ENCODE measurements at regions not wholly inside any gene's neighbourhood (a gene's known extent, or its start where the extent isn't known, plus 50 kb on each side); places are given as distances from the start of the nearest gene placed in this dataset.
"Not testable (repeated sequence)": the region's sequence is repeated elsewhere in the genome, so short reads cannot be mapped to it uniquely, and the experiment has no call there.

DNA sequence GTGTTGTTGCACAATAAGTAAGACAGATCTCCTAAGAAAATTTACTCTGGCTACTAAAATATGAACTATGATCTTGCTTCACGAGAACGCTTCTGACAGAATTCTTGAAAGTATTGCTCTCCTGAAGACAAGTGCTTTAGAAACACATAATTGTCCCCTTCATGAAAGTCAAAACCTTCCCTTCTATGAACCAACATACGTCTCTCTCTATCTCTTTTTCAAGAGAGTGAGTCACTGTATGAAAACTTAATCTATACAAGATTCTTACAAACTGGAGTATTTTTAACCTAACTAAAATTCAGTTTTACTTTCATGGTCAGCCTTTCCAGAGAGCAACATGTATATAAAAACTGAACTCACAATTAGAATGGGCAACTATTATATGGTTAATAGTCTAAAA, 688.0 kb upstream of the CTNND2 start:
- no peak for DNase-seq

DNA sequence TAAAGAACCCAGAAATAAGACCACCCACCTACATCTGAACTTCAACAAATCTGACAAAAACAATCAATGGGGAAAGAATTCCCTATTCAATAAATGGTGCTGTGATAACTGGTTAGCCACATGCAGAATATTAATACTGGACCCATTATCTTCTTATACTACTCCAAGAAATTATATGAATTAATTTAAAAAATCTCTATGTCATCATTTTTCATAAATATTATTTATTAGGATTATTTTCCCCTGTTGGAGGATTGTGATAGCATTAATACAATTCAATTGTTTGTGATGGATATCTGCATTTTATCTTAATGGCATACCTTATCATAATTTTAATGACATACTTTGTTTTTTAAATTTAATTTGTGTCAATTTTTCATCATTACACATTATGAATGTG, 682.2 kb upstream of the CTNND2 start:
- DNase-seq, result no peak

DNA sequence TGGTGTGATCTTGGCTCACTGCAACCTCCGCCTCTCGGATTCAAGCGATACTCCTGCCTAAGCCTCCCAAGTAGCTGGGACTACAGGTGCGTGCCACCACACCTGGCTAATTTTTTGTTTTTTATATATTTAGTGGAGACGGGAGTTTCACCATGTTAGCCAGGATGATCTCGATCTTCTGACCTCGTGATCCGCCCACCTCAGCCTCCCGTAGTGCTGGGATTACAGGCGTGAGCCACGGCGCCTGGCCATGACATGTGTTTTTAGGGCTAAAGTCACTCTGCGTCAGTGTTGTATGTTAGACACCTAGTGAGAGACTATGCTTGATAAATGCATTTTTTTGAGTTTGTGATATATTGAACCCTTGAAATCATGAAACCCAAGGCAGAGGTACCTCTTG, 674.6 kb upstream of the CTNND2 start:
- not testable (repeated sequence) for DNase-seq

DNA sequence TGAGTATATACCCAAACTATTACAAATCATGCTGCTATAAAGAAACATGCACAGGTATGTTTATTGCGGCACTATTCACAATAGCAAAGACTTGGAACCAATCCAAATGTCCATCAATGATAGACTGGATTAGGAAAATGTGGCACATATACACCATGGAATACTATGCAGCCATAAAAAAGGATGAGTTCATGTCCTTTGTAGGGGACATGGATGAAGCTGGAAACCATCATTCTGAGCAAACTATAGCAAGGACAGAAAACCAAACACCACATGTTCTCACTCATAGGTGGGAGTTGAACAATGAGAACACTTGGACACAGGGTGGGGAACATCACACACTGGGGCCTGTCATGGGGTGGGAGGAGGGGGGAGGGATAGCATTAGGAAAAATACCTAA, 672.7 kb upstream of the CTNND2 start:
- DNase-seq, result not testable (repeated sequence)

DNA sequence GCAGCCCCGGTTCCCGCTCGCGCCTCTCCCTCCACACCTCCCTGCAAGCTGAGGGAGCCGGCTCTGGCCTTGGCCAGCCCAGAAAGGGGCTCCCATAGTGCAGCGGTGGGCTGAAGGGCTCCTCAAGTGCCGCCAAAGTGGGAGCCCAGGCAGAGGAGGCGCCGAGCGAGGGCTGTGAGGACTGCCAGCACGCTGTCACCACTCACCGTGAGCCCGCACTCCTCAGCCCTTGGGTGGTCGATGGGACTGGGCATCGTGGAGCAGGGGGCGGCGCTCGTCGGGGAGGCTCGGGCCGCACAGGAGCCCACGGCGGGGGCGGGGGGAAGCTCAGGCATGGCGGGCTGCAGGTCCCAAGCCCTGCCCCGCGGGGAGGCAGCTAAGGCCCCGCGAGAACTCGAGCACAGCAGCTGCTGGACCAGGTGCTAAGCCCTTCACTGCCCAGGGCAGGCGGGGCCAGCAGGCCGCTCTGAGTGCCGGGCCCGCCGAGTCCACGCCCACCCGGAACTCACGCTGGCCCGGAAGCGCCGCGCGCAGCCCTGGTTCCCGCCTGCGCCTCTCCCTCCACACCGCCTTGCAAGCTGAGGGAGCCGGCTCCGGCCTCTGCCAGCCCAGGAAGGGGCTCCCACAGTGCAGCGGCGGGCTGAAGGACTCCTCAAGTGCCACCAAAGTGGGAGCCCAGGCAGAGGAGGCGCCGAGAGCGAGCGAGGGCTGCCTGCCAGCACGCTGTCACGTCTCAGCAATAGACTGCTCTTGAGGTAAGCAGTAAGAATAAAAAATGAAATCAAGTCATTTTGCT, 670.2 kb upstream of the CTNND2 start:
- not testable (repeated sequence) for DNase-seq

DNA sequence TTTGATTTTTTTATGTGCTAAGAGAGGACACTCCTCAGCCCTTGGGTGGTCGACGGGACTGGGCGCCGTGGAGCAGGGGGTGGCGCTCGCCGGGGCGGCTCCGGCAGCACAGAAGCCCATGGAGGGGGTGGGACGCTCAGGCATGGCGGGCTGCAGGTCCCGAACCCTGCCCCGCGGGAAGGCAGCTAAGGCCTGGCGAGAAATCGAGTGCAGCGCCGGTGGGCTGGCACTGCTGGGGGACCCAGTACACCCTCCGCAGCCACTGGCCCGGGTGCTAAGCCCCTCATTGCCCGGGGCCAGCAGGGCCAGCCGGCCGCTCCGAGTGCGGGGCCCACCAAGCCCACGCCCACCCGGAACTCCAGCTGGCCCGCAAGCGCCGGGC, 669.7 kb upstream of the CTNND2 start:
- not testable (repeated sequence) for DNase-seq

DNA sequence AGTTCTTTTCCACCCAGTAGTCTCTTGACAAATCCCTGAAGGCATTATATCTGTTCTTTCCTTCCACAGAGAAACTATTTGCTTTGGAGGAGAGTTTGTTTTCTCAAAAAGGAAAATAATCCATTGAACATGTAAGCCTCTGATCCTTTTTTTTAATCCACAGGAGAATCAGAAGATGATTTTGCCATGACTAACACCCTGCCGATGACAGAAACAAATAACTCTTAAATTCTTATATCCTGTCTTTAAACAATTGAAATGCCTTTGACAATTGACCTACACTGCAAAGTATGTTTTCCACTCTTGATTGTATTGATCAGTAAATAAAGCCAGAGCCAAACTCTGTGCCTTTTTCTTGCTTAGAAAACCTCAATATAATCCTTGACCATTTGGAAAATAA, 666.4 kb upstream of the CTNND2 start:
- DNase-seq, result no peak

DNA sequence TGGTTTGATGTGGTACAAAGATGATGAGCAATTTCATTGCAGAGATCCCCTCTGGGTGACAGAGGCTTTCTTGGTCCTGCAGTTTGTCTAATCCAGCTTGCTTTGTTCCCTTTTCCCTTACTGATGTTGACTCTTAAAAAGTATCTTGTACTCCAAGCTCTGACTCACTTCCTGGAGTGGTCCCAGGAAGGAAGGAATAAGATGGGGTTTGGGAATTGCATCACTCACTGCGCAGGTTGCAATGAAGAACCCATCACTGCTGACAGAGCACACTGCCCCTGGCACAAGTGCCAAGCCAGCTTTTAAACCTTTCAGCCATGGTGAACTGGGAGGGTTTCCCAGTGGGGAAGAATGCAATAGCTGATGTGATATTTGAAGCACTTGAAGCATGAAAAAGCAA, 662.2 kb upstream of the CTNND2 start:
- no peak for DNase-seq

DNA sequence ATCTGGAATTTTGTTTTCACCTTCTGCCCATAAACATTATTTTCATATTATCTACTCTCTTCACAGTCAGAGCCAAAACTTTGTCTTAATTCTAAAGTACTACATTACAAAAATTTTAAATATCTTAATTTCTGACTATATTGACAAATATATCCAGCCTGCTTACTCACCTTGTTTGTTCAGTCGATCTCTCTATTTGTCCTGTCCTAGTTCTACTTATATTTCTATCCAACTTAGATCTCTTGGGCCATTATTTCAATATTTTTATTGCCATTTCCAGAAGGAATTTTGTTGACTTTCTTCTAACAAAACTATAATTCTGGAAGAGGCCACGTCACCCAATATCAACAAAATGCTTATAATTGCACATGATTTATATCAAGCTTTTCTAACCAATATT, 652.8 kb upstream of the CTNND2 start:
- DNase-seq, result no peak

DNA sequence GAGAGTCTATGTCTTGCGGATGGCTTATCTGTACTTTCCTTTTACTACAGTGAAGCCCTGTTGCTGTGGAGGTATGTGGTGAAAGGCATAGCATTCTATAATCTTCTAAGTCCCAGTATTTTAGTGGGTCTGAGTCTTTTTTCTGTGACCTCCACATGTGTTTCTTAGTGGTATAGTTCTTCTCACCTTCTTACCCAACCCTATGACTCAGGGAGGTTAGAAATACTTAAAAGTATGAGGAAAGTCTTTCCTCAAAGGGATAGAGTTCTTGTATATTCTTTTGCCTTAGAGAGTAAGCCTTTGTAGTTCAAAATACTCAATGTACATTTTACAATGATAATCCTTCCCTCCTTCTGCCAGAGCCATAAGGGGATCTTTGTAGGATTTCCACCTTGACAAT, 621.9 kb upstream of the CTNND2 start:
- DNase-seq, result no peak

DNA sequence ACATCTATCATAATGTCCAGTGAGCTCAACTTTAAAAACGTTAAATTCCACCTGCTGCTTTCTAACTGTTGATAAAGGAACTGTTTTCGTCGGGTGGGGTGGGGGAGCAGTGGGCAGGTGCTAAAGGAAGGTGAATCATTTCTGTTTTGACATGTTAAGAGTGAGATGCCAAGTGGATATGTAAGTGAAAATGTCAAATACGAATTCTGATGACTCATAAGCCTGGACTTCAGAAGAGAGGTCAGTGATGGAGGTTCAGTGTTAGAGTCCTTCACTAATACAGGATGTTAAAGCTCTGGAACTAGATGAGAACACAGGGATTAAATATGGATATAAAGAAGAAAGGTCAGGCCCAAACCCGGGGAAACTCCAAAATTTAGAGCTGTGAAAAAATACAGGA, 617.9 kb upstream of the CTNND2 start:
- no peak for DNase-seq

DNA sequence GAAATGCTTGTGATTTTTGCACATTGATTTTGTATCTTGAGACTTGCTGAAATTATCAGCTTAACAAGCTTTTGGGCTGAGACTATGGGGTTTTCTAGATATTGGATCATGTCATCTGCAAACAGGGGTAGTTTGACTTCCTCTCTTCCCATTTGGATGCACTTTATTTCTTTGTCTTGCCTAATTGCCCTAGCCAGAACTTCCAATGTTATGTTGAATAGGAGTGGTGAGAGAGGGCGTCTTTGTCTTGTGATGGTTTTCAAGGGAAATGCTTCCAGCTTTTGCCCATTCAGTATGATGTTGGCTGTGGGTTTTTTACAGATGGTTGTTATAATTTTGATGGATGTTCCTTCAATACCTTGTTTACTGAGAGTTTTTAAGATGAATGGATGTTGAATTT, 600.7 kb upstream of the CTNND2 start:
- DNase-seq, result not testable (repeated sequence)

DNA sequence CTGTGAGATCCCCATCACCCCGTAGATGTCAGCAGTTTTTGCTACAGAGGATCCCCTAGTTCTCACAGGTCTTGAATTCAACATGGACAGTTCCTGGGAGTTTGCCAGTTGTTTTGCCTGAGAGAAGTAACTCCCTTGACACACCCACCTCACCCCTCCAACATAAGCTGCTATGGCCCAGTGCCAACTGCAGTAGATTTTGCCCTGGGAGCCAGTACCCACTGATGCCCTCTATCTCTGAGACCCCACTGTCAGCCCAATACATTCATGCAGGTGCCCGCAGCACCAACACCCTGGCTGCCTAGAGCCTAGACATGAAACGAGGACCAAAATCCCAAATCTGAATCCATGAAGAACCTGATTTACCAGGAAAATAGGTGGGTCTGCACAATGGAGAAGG, 583.9 kb upstream of the CTNND2 start:
- DNase-seq, result no peak

DNA sequence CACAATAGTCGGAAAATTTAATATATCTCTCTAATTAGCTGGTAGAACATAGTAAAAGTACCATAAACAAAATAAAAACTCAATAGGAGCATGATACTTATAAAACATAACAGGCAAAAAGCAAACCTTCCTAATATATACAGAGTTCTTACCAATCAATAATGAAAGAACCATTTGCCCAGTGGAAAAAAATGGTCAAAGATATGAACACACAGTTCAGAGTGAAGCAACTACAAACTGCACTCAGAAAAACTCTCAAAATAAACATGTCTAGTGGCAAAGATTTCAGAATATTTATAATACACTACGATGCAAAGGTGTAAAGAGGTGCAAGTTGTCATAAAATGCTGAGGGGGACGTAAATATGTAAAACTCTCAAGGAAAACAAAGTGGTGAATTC, 576.2 kb upstream of the CTNND2 start:
- no peak for DNase-seq

DNA sequence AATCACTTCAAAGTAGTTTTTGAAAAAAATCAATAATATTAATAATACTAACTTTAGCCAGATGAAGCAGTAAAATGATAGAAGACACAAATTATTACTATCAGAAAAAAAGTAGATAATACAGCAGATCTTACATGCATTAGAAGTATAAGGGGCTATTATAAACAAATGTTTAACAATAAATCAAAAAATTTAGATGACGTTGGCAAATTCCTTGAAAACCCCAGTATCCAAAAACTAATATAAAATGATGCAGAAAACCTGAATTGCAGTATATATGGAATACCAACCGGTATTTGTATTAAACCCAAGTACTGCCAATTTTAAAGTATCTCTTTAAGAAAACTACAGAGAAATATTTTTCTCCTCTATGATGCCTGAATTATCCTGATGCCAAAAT, 573.3 kb upstream of the CTNND2 start:
- no peak for DNase-seq

DNA sequence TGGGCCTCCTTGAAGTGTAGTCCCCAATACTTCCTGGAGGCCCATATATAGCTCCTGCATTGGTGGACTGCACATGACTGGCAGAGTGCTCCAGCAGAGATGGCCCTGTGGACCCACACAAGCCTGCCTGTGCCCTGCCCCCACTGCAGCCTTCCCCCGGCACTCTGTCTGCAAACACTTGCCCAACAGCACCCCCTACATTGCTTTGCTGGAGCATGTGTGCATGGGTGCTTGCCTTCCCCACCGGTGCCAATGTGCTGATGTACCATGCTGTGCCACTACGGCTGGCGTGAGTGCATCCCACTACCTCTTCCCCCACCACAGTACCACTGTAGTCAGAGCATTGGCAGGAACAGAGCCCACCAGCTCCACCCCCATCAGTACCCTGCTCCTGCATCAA, 563.6 kb upstream of the CTNND2 start:
- no peak for DNase-seq

DNA sequence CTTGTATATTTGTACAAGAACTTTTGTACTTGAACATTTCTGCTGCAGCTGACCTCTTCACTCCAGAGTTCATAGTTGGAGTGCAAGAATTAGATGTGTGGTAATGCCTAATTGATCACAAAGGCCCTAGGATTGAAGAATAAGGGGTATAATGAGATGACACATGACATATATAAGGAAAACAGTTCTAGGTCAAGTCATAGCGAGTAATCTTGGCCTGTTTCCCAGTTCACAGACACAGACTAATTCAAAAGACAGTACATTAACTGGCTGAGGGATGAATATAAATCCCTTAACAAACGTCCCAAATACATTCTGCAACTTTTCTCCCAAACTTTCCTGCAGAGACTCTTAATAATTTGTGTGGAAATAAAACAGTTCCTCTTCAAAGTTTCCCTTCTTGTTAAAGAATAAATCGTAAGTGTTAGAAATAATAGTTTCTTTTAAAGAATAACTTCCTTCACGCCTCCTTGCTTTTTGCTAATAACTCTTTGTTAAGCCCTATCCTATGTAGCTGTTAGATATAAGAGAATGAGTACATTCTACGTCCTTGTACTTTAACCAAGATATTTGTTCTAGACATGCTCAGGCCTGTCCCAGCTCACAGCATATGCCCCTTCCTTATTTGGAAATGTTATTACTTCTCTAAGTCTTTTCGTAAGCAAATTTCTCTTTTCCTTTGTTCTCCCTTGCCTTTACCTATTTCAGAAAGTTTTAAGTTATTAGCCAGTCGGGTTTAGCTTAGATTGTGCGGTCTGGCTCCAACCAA, 556.4 kb upstream of the CTNND2 start:
- DNase-seq, result no peak

DNA sequence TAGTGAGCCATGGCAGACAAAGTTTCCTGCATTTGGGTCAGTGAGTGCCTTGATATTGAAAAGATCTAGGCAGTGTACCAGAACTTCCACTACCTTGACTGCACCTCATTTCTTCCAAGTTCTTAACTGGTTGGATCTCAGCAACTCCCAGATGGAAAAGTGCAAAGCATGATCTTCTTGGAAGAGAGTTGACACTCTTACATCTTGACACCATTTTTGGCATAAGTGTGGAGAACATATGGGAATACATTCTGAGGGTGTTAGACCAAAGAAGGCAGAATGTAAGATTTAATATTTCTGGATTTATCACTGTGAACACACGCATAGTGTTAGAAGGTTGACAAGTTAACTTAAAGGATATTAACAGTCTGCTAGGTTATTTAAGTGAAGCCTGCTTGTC, 555.1 kb upstream of the CTNND2 start:
- no peak for DNase-seq

DNA sequence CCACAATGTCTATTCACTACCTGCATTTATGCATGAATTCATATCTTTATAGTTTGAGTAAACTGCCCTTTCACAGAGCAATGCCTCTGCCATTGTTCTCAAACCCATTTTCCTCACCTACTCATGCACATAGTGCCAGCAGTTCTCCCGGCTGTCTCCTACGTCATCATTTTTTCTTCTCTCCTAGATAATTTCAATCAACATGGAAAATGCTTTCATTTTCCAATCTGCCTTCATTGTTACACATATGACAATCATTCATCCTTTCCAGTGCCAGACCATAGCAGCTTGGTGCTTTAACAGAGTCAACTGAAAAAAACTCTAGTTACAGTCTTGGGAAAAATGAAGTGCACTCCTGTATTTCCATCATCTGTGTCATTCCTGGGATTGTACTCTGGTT, 514.8 kb upstream of the CTNND2 start:
- no peak for DNase-seq

DNA sequence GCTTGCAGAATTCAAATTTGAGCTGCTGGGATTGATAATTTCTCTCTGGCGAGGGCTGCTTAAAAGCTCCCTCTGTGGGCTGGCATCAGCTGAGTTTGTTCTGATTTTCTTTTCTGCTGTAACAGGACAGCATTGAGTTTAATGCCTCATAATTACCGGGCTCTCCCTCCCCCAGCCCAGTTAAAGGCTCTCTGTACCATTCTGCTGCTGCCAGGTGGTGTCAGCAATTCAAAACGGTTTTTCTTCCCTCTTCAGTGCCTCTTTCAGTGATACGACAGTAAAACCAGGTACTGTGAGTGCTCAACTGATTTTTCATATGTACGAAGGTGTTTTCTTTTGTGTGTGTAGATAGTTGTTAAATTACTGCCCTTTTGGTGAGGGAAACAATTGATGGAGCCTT, 509.3 kb upstream of the CTNND2 start:
- no peak for DNase-seq

DNA sequence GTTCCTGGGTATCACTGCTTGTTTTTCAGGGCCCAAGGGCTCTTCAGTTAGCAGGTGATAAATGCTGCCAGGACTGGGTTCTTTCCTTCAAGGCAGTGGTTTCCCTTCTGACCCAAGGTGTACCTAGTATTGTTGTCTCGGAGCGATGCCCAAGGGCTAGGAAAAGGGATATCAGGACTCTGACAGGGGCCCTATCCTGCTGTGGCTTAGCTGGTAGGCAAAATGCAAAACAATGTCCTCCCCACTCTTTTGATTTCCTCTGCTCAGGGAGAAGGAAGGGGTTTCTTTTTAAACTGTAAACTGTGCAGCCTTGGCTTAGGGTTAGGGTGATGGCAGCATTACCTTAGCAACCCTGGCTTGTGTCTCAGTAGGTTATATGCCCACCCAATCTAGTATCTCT, 508.8 kb upstream of the CTNND2 start:
- no peak for DNase-seq

DNA sequence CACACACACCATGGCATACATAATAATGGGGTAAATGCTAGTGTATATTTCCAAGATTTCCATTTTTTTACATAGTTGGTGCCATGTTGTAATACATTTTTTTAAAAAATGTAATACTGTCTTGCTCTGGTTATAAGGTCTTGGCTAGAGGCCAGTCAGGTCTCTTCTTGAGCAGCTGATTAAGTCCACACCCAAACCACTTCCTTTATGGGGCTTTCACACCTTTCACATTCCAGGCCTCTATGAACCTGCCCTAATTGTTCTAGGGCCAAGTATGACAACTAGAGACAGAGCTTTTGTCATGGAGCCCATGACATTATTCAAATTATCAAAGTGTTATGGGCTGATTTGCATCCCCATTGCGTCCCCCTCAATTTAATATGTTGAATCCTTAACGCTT, 495.6 kb upstream of the CTNND2 start:
- no peak for DNase-seq

DNA sequence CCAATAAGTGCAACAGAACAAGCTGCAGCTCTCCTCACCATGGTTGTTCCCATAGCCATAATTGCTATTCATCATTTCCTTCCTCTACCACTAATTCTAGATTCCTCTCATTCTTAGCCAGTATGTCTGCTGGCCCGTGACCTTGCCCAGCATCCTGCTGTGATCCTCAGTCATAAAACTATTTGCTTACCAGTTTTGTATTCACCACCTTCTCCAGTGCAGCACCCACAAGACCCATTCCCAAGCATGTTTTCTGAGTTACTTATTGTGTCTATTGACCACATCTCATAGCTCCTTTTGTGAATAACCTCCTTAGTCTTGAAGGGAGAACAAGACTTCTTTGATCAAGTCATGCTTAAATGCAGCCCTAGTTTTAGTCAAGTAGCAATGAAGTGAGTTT, 488.0 kb upstream of the CTNND2 start:
- DNase-seq, result no peak

Data from hypothalamus (tissue), 51 donors.